Testis (tissue), 2 donors: ENCODE measurements at regions not wholly inside any gene's neighbourhood (a gene's known extent, or its start where the extent isn't known, plus 50 kb on each side); places are given as distances from the start of the nearest gene placed in this dataset.

Experiments used
- DNase-seq: peaks from one replicate; pipeline ENCODE4 v3.0.0-alpha.2; 2019
- H3K27ac ChIP-seq, 2 donors: fragments of 200-600 bp; sonication (generic); one replicate each; pipeline ENCODE4 v1.5.1; 2019
- H3K27me3 ChIP-seq: fragments of 200-600 bp; sonication (generic); one replicate; pipeline ENCODE4 v1.5.1; 2019
- H3K36me3 ChIP-seq: fragments of 200-600 bp; sonication (generic); one replicate; pipeline ENCODE4 v1.5.1; 2017; ENCODE audit warnings: low read depth; ENCODE audit errors: missing control alignments
- H3K4me1 ChIP-seq: fragments of 200-600 bp; sonication (generic); one replicate; pipeline ENCODE4 v1.5.1; 2019
- H3K4me3 ChIP-seq, 2 donors: fragments of 200-600 bp; sonication (generic); one replicate each; pipeline ENCODE4 v1.5.1; 2017 to 2019
- H3K9me3 ChIP-seq: fragments of 200-600 bp; sonication (generic); one replicate; pipeline ENCODE4 v1.5.1; 2017
- POLR2A ChIP-seq: fragments of 450-650 bp; IDR thresholded peaks from one replicate; pipeline ENCODE4 v1.6.1; 2017; ENCODE audit warnings: antibody characterized with exemption, mild to moderate bottlenecking, moderate library complexity
- WGBS, 2 donors: methylation state at CpG; one replicate each; pipeline ENCODE4 v1.1.5; 2018; 5-methylcytosine and 5-hydroxymethylcytosine counted together
- intact Hi-C: fragments of 100-400 bp; cut with DNase I; formaldehyde crosslinking; loops from one replicate; pipeline ENCODE4 v1.15.1; 2023; ENCODE audit warnings: low total_unique reads
- TF ChIP-seq, protein P1 (sequence below), 3 experiments: fragments of 450-650 bp in 2 of 3; fragments of 200-600 bp in 1 of 3; sonication (generic) in 1 of 3; IDR thresholded peaks; one replicate each; pipeline ENCODE4 v1.5.1; 2016 to 2019; ENCODE audit warnings: antibody characterized with exemption in 3 of 3, mild to moderate bottlenecking in 2 of 3, moderate library complexity in 1 of 3

DNA sequence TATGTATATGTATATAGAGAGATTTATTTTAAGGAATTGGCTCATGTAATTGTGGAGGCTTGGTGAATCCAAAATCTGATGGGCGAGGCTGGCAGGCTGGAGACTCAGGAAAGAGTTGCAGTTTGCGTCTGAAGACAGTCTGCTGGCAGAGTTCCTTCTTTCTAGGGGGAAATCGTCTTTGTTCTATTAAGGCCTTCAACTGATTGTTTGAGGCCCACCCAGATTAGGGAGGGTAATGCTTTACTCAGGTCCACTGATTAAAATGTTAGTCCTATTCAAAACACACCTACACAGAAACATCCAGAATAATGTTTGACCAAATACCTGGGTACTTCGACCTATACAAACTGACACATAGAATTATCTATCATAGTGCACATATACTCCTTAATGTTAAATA lies 149.5 kb downstream of the NAA11 start:
- no peak for TF ChIP-seq POLR2A
- TF ChIP-seq, protein P1, sequence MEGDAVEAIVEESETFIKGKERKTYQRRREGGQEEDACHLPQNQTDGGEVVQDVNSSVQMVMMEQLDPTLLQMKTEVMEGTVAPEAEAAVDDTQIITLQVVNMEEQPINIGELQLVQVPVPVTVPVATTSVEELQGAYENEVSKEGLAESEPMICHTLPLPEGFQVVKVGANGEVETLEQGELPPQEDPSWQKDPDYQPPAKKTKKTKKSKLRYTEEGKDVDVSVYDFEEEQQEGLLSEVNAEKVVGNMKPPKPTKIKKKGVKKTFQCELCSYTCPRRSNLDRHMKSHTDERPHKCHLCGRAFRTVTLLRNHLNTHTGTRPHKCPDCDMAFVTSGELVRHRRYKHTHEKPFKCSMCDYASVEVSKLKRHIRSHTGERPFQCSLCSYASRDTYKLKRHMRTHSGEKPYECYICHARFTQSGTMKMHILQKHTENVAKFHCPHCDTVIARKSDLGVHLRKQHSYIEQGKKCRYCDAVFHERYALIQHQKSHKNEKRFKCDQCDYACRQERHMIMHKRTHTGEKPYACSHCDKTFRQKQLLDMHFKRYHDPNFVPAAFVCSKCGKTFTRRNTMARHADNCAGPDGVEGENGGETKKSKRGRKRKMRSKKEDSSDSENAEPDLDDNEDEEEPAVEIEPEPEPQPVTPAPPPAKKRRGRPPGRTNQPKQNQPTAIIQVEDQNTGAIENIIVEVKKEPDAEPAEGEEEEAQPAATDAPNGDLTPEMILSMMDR (IDR thresholded peaks at IDR 0.05) = no peak
- no peaks in the 10 kb centered on the region for H3K36me3 ChIP-seq
- WGBS, 2 donors = 78 to 86% methylated on average over 4 of the region's 4 CpGs
- no peaks in the 10 kb centered on the region for H3K4me1 ChIP-seq
- DNase-seq = no peak
- no peak overlapping the region for H3K4me3 ChIP-seq
- no peak overlapping the region for H3K27ac ChIP-seq
- intact Hi-C loops = no loop called here
- H3K27me3 ChIP-seq = no peaks in the 10 kb centered on the region
- H3K9me3 ChIP-seq = no peaks in the 10 kb centered on the region

DNA sequence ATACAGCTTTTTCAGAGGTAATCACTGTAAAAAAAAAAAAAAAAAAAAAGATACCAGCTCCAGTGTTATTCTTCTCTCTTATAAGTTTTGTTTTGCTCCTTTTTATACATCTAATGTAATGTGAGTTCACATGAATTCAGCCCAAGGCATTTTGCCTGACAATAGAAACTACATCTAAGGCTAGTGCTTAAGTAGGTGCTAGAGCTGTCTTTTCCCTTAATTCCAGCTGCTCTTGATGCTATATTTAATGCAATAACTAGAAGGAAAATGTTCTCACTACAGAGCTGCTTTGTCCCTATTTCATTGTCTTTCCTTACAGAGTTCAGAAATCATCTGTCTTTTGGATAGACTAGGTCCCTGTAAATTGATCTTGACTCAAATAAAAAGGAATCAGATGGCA lies 150.1 kb downstream of the NAA11 start:
- intact Hi-C loops = no loop called here
- Histone ChIP-seq H3K36me3 (no peaks in the 10 kb centered on the region), H3K9me3 (no peaks in the 10 kb centered on the region), H3K27me3 (no peaks in the 10 kb centered on the region), H3K4me3 (no peak overlapping the region), H3K27ac (no peak overlapping the region), H3K4me1 (no peaks in the 10 kb centered on the region)
- DNase-seq = no peak
- TF ChIP-seq, protein P1 (IDR thresholded peaks at IDR 0.05) = no peak
- TF ChIP-seq POLR2A = no peak

DNA sequence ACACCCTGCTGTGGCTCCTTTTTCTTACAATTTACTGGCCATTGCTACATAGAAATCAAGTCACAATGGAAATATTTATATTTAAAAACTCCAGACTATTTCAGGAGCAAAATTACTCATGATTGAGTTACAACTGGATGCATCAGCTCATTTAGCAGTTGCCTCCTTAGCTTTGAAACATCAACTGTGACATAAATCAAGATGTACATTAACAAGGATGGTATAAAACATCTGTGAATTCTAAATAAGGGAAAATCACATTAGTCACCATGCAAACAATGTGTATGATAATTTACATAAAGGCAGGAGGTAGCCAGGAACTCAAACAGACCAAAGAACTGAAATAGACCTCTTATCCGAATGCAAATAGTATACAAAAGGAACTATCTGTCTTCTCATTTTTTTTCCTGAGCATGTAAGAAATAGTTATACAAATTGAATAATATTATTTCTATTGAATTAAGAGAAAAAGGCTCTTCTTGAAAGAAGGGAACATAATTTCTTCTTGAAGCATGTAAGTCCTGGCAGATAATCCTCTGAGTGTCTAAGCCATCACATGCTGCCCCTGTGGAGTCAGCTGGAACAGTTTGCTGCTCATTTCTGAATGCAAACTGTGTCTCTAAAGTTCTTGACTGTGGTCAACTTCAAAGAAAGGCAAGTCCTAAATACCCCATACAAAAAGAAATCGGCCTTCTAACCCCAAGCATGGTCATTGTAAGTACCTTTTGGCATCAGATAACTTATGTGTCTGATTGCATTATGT lies 151.2 kb downstream of the NAA11 start:
- Histone ChIP-seq H3K9me3 (no peaks in the 10 kb centered on the region), H3K36me3 (no peaks in the 10 kb centered on the region), H3K4me3 (no peak overlapping the region), H3K27ac (no peak overlapping the region), H3K27me3 (no peaks in the 10 kb centered on the region), H3K4me1 (no peaks in the 10 kb centered on the region)
- intact Hi-C loops = no loop called here
- WGBS, 2 donors = 68 to 87% methylated on average over 2 of the region's 2 CpGs
- no peak for TF ChIP-seq POLR2A
- TF ChIP-seq, protein P1 (IDR thresholded peaks at IDR 0.05) = no peak
- peak; percentile 21 for DNase-seq

DNA sequence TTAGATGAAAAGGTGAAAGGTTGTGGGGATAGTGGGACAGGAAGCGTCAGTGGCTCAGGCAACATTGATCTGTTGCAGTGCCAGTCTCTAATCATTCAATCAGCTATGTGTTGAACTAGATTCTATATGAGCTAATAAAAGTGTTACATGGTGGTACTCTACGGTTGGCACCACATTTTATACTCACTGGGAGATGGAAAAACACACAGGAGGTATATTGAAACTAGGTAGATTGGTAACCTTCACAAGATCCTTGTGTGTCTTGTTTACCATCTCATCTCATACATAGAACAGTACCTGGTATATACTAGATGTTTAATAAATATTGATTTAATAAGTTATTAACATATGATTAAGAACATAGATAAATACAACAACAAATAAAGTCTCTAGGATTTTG lies 152.7 kb downstream of the NAA11 start:
- no peaks in the 10 kb centered on the region for H3K36me3 ChIP-seq
- intact Hi-C loops = no loop called here
- DNase-seq = no peak
- no peaks in the 10 kb centered on the region for H3K9me3 ChIP-seq
- H3K27me3 ChIP-seq = no peaks in the 10 kb centered on the region
- no peak overlapping the region for H3K4me3 ChIP-seq
- H3K27ac ChIP-seq = no peak overlapping the region
- no peaks in the 10 kb centered on the region for H3K4me1 ChIP-seq
- WGBS, 2 donors = 92 to 95% methylated on average over 2 of the region's 2 CpGs
- TF ChIP-seq, protein P1 (IDR thresholded peaks at IDR 0.05) = no peak
- TF ChIP-seq POLR2A = no peak

DNA sequence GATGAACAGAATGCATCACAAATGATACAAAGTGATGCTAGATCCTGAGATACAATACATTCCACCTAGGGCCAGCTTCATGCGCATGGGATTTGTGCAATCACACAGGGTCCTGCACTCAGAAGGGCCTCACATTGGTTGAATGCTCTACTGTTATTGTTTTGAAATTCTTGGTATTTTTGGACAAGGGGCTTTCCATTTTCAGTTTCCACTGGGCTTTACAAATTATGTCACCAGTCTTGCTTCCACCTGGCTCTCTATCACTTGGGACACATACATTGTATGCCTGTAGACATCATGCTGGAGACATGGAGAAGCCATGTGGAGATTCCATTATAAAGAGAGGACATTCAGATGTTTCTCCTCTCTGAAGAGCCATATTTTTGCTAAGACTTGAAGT lies 155.8 kb downstream of the NAA11 start:
- no peak overlapping the region for H3K27ac ChIP-seq
- no peaks in the 10 kb centered on the region for H3K4me1 ChIP-seq
- intact Hi-C loops = no loop called here
- H3K4me3 ChIP-seq = no peak overlapping the region
- 90 to 100% methylated on average over 1 of the region's 1 CpG for WGBS, 2 donors
- H3K27me3 ChIP-seq = no peaks in the 10 kb centered on the region
- DNase-seq = no peak
- H3K36me3 ChIP-seq = no peaks in the 10 kb centered on the region
- no peak for TF ChIP-seq POLR2A
- TF ChIP-seq, protein P1 (IDR thresholded peaks at IDR 0.05) = no peak
- H3K9me3 ChIP-seq = no peaks in the 10 kb centered on the region
